Stimulated activated CD8-positive, alpha-beta memory T cell treated with anti-CD3 and anti-CD28 coated beads, Interleukin-4, amount 100 ng/mL, for 1 hour (primary cell): ENCODE measurements at regions not wholly inside any gene's neighbourhood (a gene's known extent, or its start where the extent isn't known, plus 50 kb on each side); places are given as distances from the start of the nearest gene placed in this dataset.
"Not testable (repeated sequence)": the region's sequence is repeated elsewhere in the genome, so short reads cannot be mapped to it uniquely, and the experiment has no call there.

Source experiments
- DNase-seq, 2 donors: peaks; one replicate each; pipeline ENCODE4 v3.0.0-alpha.2; 2020; ENCODE audit warnings: low read depth in 2 of 2, low spot score in 1 of 2

DNA sequence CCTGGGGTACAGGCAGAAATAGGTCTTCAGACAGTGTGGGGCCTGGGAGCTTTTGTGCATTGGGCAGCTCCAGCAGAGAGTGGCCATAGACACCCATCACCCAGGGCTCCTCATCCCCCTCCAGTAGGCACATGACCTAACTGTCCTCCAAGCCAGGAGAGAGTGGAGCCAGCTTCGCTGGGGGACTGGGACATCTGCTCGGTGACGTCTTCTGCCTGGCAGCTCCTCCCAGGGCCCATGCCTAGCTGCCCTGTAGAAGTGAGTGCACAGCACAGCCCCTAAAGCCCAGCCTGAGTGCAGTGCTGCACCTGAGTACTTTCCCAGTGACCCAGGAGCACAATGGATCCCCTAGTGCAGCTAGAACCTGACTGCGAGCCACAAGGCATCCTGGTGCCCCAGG is 279.7 kb upstream of the SLC7A11 start:
- no peak for DNase-seq

GRCh38 chr4:138519436-138519835 is 277.3 kb upstream of the SLC7A11 start:
- no peak for DNase-seq

- DNase-seq, result no peak
Observed at GRCh38 chr4:138513535-138513934, 271.4 kb upstream of the SLC7A11 start.

GRCh38 chr4:138512756-138513155 is 270.6 kb upstream of the SLC7A11 start:
- DNase-seq, result no peak

DNA sequence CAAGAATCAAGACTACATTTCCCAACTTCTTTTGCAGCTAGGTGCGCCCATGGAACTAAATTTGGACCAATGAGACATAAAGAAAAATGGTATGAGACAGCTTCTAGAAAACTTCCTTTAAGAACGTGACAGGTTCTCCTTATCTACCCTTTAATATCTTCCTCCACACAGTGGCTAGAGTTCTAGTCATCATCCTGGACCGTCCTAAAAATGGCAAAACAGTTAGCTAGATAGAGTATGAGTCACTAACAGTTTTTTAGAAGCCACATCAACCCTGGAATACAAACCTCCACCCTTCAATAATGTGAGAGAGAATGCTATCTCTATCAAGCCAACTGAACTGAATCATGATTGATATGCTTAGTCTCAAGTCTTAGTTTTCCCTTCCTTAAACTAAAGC is 267.9 kb upstream of the SLC7A11 start:
- no peak for DNase-seq

DNA sequence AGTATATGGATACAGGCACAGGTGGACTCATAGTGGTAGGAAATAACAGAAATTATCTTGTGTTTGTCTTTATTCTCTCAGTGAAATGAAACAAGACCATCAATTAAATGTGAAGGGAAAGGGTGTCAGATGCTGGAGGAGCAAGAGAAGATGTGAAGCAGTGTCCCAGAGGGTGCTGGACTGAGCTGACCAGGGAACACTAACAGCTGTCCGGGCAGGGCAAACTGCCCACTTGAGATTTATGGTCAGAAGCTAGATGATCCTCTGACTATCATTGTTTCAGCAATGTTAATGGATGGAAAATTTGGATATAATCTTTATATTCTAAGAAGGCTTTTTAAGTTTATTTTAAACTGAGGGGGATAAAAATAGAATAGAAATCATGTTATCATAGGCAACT is 267.2 kb upstream of the SLC7A11 start:
- no peak for DNase-seq

GRCh38 chr4:138507522-138507921 is 265.4 kb upstream of the SLC7A11 start:
- DNase-seq, result no peak

DNA sequence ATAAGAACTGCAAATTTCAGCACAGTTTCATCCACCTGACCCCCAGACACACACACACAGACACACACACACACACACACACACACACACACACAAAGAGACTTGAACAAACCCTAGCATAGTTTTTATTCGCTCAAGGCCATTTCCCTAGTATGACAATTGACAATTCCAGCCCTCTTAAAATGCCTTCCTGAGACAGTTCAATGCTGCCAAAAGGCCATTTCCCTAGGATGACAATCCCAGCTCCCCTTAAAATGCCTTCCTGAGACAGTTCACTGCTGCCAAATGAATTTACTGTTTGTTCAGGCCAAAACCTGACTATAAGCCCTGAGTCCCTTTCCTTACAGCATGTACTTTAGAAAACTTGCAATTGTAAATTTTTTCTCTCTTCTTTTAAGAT is 259.5 kb upstream of the SLC7A11 start:
- no peak for DNase-seq

DNA sequence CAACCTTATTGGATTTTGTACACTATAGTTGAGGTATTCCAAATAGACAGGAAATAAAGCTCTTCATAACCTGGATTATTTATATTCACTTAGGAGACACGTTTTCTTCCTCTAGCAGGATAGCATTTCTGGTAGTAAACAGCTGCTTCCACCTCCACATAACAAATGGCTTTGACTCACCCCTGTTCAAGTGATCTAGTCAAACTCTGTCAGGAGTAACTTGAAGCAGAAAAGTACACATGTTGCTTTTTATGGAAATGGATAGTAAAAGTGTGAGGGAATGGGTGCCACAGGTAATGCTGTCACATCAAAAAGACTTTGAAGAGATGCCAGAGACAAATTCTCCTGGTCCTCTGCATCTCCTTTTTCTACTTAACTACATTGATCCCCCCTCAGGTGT is 258.7 kb upstream of the SLC7A11 start:
- DNase-seq, result no peak

- DNase-seq, result no peak
Observed at GRCh38 chr4:138499627-138500026, 257.5 kb upstream of the SLC7A11 start.

DNA sequence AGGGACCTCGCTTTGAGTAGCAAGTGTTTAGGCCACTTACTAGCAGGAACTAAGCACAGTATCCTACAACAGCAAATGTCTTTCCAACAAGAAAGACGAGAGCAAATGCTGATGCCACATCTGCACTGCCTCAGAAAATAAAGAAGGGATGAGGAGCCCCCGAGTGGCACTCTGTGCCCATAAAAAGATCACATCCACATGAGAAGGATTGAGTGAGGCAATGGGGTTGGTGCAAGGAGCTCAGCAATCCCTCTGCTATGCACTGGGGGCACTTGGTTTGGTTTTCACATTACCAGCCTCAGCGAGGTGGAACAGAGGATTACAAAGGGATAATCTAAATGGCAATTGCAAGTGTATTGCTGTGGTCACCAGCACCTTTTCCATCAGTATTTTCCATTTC is 252.8 kb upstream of the SLC7A11 start:
- DNase-seq, result no peak

DNA sequence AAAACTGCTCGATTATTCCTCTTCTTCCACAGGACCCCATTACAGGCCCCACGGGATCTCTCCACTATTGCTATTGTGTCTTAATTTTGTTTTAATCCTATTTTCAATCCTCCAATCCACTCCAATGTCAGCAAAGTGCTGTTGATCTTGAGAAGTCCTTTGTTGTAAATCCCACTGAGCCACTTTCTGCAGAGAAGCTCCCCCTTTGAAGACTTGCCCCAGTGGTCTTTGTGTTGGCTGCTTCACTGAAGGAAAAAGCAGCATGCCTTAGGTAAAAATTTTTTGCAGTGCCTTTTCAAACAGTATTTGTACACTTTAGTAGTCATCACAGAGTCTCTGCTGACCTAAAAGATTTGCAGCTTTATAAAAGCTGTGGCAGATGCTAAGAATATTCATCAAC is 252.0 kb upstream of the SLC7A11 start:
- no peak for DNase-seq

DNA sequence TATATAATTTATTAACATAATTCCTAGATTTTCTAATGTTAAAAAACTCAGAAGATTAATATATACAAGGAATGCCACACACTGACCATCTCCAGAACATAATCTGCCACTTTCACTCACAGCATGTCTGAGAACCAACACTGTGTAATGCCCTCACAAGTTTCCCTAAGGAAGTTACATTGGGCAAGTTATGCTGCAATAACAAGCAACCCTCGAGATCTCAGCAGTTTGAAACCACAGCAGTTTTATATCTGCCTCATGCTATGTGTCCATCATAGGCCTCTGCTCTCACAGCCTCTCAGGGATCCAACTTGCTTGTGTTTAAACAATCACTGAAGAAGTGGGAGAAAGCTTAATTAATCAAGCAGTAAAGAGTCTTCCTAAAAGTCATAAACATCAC is 250.0 kb upstream of the SLC7A11 start:
- no peak for DNase-seq

- no peak for DNase-seq
Observed at GRCh38 chr4:138488533-138488932, 246.4 kb upstream of the SLC7A11 start.

DNA sequence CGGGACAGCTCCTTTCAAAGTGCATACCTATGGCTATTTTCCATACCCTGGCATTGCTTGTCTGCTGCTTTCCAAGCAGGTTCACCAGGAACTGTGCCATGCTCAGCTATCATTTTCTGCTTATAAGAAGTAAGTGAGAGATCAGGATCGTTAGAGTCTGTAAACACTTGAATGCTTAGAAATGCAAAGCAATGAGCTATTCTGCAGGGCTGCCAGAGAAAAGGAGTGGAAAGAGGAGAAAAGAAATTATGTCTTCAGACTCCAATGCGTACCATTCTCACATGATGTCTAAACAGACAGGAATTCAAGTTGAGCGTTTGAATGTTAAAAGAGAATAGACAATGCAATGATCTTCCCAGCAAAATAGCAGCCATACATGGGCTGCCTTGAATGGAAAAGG is 245.5 kb upstream of the SLC7A11 start:
- no peak for DNase-seq

- DNase-seq, result no peak
Observed at GRCh38 chr4:138487230-138487629, 245.1 kb upstream of the SLC7A11 start.

DNA sequence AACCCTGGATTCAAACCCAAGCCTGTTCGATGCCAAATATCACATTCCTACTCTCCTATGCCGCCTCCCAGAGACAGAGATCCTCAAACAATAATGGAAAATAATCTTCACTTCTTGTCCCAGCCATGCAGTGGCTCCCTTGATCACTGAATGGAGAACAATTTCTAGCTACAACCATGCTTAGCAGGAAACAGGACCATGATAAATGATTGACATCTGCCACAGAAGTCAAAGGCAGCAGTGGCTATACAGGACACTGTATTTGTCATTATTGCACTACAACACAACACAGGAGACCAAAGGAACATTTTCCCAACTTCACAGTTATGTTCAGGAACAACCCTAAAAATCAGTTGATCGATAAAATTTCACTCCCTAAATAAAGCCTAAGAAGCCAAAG is 243.3 kb upstream of the SLC7A11 start:
- DNase-seq, result no peak

GRCh38 chr4:138475116-138475515 is 233.0 kb upstream of the SLC7A11 start:
- no peak for DNase-seq

DNA sequence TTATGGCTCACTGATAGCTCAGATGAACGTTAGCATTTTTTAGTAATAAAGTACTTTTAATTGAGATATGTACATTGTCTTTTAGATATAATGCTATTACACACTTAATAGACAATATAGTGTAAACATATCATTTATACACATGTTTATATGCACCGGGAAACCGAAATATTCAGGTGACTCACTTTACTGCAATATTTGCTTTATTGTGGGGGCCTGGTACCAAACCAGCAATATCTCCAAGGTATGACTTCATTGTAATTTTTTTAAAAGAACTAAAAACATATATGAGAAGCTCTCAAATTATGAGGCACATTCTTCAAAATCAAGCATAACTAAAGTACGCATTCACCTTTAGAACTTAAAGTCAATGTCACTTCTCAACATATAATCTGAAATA is 231.2 kb upstream of the SLC7A11 start:
- DNase-seq, result no peak

- no peak for DNase-seq
Observed at GRCh38 chr4:138460477-138461414, 218.6 kb upstream of the SLC7A11 start.

GRCh38 chr4:138458751-138459150 is 216.6 kb upstream of the SLC7A11 start:
- DNase-seq, result no peak

DNA sequence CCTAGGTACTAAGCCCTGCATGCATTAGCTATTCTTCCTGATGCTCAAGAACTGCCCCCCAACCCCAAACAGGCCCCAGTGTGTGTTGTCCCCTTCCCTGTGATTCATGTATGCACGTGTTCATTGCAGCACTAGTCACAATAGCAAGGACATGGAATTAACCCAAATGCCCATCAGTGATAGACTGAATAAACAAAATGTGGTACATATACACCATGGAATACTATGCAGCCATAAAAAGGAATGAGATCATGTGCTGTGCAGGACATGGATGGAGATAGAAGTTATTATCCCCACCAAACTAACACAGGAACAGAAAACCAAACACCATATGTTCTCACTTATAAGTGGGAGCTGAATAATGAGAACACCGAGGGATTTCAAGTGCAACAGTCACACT is 214.2 kb upstream of the SLC7A11 start:
- DNase-seq, result not testable (repeated sequence)

DNA sequence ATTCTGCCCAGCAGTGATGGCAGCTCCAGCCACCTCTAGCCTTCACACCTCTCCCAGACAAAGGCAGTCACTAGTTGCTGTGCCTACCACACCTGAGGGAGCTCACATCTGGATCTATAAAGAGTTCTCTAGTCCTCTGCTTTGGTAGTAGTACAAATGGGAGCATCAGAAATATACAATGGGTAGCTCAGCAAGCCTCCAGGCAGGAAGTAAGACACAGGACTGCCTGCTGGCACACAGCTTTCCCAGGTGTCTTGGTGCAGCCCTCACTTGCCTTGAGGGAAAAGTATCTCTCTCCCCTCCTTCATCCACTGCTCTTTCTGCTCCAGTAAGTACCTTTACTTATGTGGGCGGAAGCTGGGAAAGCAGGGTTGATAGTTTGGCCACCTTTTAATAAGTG is 212.9 kb upstream of the SLC7A11 start:
- DNase-seq, result no peak
